NT2/D1 (cell line): ENCODE measurements at regions not wholly inside any gene's neighbourhood (a gene's known extent, or its start where the extent isn't known, plus 50 kb on each side); places are given as distances from the start of the nearest gene placed in this dataset.

Experiments used
- SUZ12 ChIP-seq: IDR thresholded peaks from 2 replicates; pipeline ENCODE4 v1.6.1; 2011; ENCODE audit not compliant: insufficient read length, insufficient read depth; ENCODE audit errors: extremely low read depth
- YY1 ChIP-seq: IDR thresholded peaks from 2 replicates; pipeline ENCODE4 v1.6.1; 2011; ENCODE audit not compliant: insufficient read length, insufficient read depth

DNA sequence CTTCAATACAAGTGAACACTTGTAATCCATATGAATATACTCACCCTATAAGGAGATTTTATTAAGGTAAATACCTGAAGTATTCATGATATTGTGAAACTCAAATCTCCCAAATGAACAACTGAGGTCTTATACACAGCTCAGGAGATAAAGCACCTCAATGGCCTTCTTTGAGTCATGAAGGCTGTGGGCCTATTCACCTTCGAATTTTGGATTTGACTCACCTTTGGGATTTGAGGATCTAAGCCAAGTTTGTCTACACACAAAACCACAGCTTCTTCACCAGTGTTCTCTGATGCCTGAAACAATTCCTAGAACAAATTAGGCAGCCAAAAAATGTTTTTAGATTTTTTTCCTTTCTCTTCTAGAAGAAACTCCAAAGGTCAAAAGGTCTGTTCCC lies 194.1 kb downstream of the NUAK1 start:
- no peak for TF ChIP-seq YY1
- no peak for TF ChIP-seq SUZ12
